CD4-positive, CD25-positive, alpha-beta regulatory T cell (primary cell): ENCODE measurements at regions not wholly inside any gene's neighbourhood (a gene's known extent, or its start where the extent isn't known, plus 50 kb on each side); places are given as distances from the start of the nearest gene placed in this dataset.
A peak's percentile ranks its signal among the peaks of the same experiment; 100 is the strongest.

Source experiments
- ATAC-seq, 2 donors: fragments of 150-1000 bp; cut with Tn5 transposase; one replicate each; pipeline ENCODE4 v1.10.0; 2021; ENCODE audit warnings: low read depth in 2 of 2, moderate number of reproducible peaks in 2 of 2, moderate library complexity in 1 of 2
- DNase-seq, 3 donors: peaks; one replicate each; pipeline versions ENCODE4 v3.0.0 to v3.0.0-alpha.2; 2012 to 2022; ENCODE audit warnings: mixed read lengths in 1 of 3
- H3K27ac ChIP-seq: one replicate; pipeline ENCODE4 v1.7.0; 2013; ENCODE audit warnings: mild to moderate bottlenecking, low read length; ENCODE audit not compliant: insufficient read depth, poor library complexity, severe bottlenecking
- H3K27me3 ChIP-seq: one replicate; pipeline ENCODE4 v1.7.0; 2013; ENCODE audit warnings: low read length; ENCODE audit not compliant: control insufficient read depth, insufficient read depth
- H3K36me3 ChIP-seq: one replicate; pipeline ENCODE4 v1.7.0; 2013; ENCODE audit warnings: mild to moderate bottlenecking, low read length, moderate library complexity; ENCODE audit not compliant: control insufficient read depth, insufficient read depth
- H3K4me1 ChIP-seq: 2 replicates; pipeline ENCODE4 v1.7.0; 2013; ENCODE audit warnings: mild to moderate bottlenecking, low read length; ENCODE audit not compliant: insufficient read depth, control insufficient read depth, poor library complexity, severe bottlenecking
- H3K4me3 ChIP-seq: one replicate; pipeline ENCODE4 v1.7.0; 2013; ENCODE audit warnings: low read depth, mild to moderate bottlenecking, low read length, moderate library complexity
- H3K9me3 ChIP-seq, 2 experiments: 1 replicate in 1 of 2; 2 replicates in 1 of 2; pipeline ENCODE4 v1.7.0; 2013; ENCODE audit warnings: low read length in 2 of 2, mild to moderate bottlenecking in 1 of 2, moderate library complexity in 1 of 2; ENCODE audit not compliant: control insufficient read depth in 2 of 2
- H3K27ac Mint-ChIP-seq, 3 donors: one replicate each; pipeline ENCODE4 v1.8.0; 2020 to 2022; ENCODE audit warnings: mild to moderate bottlenecking in 3 of 3, mixed read lengths in 3 of 3, moderate library complexity in 2 of 3
- H3K27me3 Mint-ChIP-seq: one replicate; pipeline ENCODE4 v1.8.0; 2022; ENCODE audit warnings: mild to moderate bottlenecking, mixed read lengths
- H3K36me3 Mint-ChIP-seq: one replicate; pipeline ENCODE4 v1.8.0; 2020; ENCODE audit warnings: mixed read lengths
- H3K4me1 Mint-ChIP-seq, 4 donors: one replicate each; pipeline ENCODE4 v1.8.0; 2020 to 2022; ENCODE audit warnings: mixed read lengths in 4 of 4, mild to moderate bottlenecking in 1 of 4
- H3K4me3 Mint-ChIP-seq, 4 donors: one replicate each; pipeline ENCODE4 v1.8.0; 2020 to 2022; ENCODE audit warnings: mild to moderate bottlenecking in 4 of 4, mixed read lengths in 4 of 4, moderate library complexity in 3 of 4
- H3K9me3 Mint-ChIP-seq, 7 donors: one replicate each; pipeline ENCODE4 v1.8.0; 2020 to 2022; ENCODE audit warnings: mixed read lengths in 7 of 7, mild to moderate bottlenecking in 3 of 7, moderate library complexity in 2 of 7

DNA sequence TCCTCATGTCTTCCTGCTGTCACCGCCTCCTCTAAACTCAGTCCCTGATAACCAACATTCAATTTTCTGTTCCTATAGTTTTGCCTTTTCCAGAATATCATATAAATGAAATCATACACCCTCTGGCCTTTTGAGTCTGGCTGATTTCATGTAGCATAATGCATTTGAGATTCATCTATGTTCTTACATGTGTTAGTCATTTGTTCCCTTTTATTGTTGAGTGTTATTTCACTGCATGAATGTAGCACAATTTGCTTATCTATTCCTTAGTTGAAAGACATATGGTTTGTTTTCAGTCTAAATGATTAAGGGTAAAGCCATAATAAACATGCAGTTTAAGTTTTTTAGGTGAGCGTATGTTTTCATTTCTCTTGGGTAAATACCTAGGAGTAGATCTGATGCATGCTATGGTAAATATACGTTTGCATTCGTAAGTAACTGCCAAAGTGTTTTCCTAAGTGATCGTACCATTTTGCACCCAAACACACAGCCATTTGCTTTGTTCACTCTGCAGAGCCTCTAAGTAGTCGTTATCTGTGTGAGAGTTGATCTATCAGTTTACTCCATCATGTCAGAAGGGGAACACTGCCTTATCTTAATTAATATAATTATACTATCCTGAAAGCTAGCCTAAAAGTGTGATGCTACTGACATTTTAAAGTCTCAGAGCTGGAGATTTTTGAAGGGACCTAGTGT, 460.8 kb downstream of the DMAC1 start:
- H3K4me1 Mint-ChIP-seq, result no peaks in the 10 kb centered on the region
- no peaks in the 10 kb centered on the region for H3K36me3 Mint-ChIP-seq
- Histone ChIP-seq H3K4me1 (no peaks in the 10 kb centered on the region), H3K27ac (no peak overlapping the region), H3K27me3 (no peaks in the 10 kb centered on the region), H3K4me3 (no peak overlapping the region), H3K9me3 (no peaks in the 10 kb centered on the region), H3K36me3 (no peaks in the 10 kb centered on the region)
- DNase-seq (no peak), ATAC-seq (no peak)
- H3K4me3 Mint-ChIP-seq, result no peak overlapping the region
- peaks cover 4% of the 10 kb centered on the region for H3K27me3 Mint-ChIP-seq
- H3K9me3 Mint-ChIP-seq, result peaks cover 0 to 3% (median 0%) of the 10 kb centered on the region in 7 donors
- H3K27ac Mint-ChIP-seq, result no peak overlapping the region

DNA sequence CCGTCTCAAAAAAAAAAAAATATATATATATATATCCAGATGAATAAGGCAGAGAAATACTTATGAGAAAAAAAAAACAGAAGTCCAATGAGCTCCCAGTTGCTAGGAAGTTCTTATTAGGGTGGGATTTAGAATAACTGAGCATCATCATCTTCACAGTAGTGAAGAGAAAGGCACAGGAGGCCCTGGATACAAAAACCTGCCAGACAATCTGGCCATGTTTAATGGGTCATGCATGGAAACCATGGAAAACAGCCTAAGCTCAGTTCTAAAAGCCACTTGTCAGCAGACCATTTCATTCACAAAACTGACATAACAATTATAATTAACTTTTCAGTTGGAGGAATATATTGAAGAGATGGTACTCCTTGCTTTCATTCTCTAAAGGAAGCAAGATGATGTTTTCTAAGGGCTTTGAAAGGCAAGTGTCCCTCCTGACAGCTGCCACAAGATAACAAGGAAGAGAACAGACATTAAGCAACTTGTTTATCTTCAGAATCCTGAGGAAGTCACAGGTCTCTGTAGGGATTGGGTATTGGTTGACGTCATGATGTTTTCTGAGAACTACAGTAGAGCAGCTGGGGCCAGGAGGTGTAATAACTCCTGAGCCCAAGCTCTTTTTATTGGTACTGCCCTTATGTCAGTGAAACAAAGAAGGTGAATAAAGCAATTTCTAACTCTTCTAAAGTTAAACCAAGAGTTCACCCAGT, 463.1 kb downstream of the DMAC1 start:
- Mint-ChIP-seq H3K4me1 (no peaks in the 10 kb centered on the region), H3K27ac (no peak overlapping the region), H3K4me3 (no peak overlapping the region), H3K27me3 (no peaks in the 10 kb centered on the region), H3K36me3 (no peaks in the 10 kb centered on the region), H3K9me3 (peaks cover 0 to 3% (median 0%) of the 10 kb centered on the region in 7 donors)
- Histone ChIP-seq H3K4me1 (no peaks in the 10 kb centered on the region), H3K27ac (no peak overlapping the region), H3K36me3 (no peaks in the 10 kb centered on the region), H3K4me3 (no peak overlapping the region), H3K27me3 (no peaks in the 10 kb centered on the region), H3K9me3 (no peaks in the 10 kb centered on the region)
- ATAC-seq (no peak), DNase-seq (no peak)

DNA sequence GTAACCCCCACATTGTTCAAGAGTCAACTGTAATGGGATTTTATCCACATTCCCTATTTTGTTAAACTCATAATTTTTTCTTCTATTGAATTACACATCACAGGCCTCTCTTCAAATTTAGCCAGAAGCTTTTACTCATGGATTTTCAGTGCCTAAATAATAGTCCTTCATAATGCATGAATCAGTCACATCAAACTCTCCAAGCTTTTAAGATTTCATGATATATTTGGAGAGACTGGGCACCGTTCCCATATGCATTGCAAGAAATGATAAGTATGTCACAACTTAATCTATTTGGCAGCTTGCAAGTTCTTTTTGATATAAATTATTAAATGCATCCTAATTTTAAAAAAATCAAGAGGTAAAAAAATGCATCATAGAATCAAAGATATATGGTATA, 465.9 kb downstream of the DMAC1 start:
- Mint-ChIP-seq H3K9me3 (peaks cover 0 to 4% (median 0%) of the 10 kb centered on the region in 7 donors), H3K4me1 (no peaks in the 10 kb centered on the region), H3K27ac (no peak overlapping the region), H3K4me3 (no peak overlapping the region), H3K27me3 (no peaks in the 10 kb centered on the region), H3K36me3 (no peaks in the 10 kb centered on the region)
- Histone ChIP-seq H3K27me3 (no peaks in the 10 kb centered on the region), H3K4me1 (no peaks in the 10 kb centered on the region), H3K4me3 (no peak overlapping the region), H3K27ac (no peak overlapping the region), H3K9me3 (no peaks in the 10 kb centered on the region), H3K36me3 (no peaks in the 10 kb centered on the region)
- DNase-seq (no peak), ATAC-seq (no peak)

DNA sequence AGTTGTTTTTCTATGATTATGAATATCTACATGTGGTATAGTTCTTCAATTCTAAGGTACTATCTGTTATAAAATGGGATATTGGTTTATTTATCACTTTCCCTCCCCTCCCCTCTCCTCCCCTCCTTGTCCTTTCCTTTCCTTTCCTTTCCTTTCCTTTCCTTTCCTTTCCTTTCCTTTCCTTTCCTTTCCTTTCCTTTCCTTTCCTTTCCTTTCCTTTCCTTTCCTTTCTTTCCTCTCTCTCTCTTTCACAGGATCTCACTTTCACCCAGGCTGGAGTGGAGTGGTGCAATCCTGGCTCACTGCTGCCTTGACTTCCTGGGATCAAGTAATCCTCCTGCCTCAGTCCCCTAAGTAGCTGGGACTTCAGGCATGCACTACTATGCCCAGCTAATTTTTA, 466.8 kb downstream of the DMAC1 start:
- Mint-ChIP-seq H3K9me3 (peaks cover 0 to 2% (median 0%) of the 10 kb centered on the region in 7 donors), H3K27me3 (no peaks in the 10 kb centered on the region), H3K36me3 (no peaks in the 10 kb centered on the region), H3K27ac (no peak overlapping the region), H3K4me1 (no peaks in the 10 kb centered on the region), H3K4me3 (peak overlapping the region in 1 of 4 donors; percentile 43)
- no peak overlapping the region for H3K4me3 ChIP-seq
- H3K27ac ChIP-seq, result no peak overlapping the region
- ATAC-seq, result no peak
- H3K9me3 ChIP-seq, result no peaks in the 10 kb centered on the region
- no peaks in the 10 kb centered on the region for H3K36me3 ChIP-seq
- no peak for DNase-seq
- H3K27me3 ChIP-seq, result no peaks in the 10 kb centered on the region
- no peaks in the 10 kb centered on the region for H3K4me1 ChIP-seq

DNA sequence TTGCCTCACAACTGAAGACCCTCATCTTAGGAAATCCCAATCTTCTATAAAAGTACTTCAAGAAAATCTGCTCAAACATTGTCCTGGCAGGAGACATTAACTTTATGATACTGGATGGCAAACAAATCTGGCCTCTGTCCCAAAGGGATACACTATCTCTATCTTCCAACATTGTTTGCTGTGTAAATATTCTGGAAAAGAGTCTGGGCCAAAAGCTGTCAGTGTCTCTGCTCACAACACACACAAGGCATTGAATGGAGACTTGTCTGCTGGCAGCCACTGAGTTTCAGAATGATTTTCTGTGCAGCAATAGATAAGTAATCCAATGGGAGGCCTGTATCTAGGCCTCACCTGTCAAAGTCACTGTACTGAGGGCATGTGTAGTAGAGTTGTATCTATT, 471.1 kb downstream of the DMAC1 start:
- Histone ChIP-seq H3K27ac (no peak overlapping the region), H3K36me3 (no peaks in the 10 kb centered on the region), H3K27me3 (no peaks in the 10 kb centered on the region), H3K9me3 (no peaks in the 10 kb centered on the region), H3K4me1 (no peaks in the 10 kb centered on the region), H3K4me3 (no peak overlapping the region)
- ATAC-seq, result no peak
- no peak for DNase-seq
- no peak overlapping the region for H3K27ac Mint-ChIP-seq
- peaks cover 0 to 2% (median 0%) of the 10 kb centered on the region in 7 donors for H3K9me3 Mint-ChIP-seq
- H3K4me3 Mint-ChIP-seq, result no peak overlapping the region
- no peaks in the 10 kb centered on the region for H3K36me3 Mint-ChIP-seq
- H3K4me1 Mint-ChIP-seq, result no peaks in the 10 kb centered on the region
- no peaks in the 10 kb centered on the region for H3K27me3 Mint-ChIP-seq

DNA sequence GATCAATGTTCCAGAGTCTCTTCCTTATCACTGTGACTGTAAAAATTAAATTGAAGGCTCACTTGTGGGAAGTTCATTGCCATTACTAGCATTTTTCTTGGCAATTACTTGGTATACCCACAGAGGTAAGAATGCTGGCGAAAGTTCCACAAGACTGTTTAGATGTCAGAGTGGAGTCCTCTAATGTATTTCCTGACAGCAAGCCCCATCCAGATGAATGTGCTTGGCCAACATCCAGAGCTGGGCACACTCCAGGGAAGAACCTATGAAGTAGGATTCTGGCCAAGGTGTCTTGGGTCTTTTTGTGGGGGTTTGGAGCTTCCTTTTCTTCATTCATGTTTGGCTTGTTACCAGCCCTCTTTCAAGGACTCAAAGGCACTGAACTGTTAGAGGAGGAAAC, 473.6 kb downstream of the DMAC1 start:
- Histone ChIP-seq H3K27ac (no peak overlapping the region), H3K4me3 (no peak overlapping the region), H3K27me3 (no peaks in the 10 kb centered on the region), H3K4me1 (no peaks in the 10 kb centered on the region), H3K9me3 (no peaks in the 10 kb centered on the region), H3K36me3 (no peaks in the 10 kb centered on the region)
- H3K4me3 Mint-ChIP-seq, result no peak overlapping the region
- H3K4me1 Mint-ChIP-seq, result no peaks in the 10 kb centered on the region
- no peak for ATAC-seq
- H3K36me3 Mint-ChIP-seq, result no peaks in the 10 kb centered on the region
- no peaks in the 10 kb centered on the region for H3K9me3 Mint-ChIP-seq
- no peak for DNase-seq
- H3K27me3 Mint-ChIP-seq, result no peaks in the 10 kb centered on the region
- H3K27ac Mint-ChIP-seq, result no peak overlapping the region

DNA sequence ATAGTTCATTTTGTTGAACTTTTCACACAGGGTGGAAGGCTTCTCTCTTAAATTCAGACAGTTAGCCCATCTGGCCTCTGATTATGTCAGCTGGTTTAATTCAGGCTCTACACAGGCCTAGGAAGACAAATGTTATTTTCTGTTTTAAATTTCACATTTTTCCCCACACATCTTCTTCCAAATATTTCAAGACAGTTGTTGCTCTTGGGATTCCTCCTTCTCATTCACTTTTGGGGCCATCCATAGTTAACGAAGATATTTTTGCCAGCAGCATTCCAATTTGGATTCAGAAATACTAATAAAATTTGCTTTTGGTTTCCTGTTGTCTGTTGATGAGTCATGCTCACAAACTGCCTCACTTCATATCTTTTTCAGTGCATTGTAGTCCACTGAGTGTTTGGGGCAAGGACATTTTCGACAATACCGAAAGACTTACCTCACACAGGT, 475.4 kb downstream of the DMAC1 start:
- Mint-ChIP-seq H3K27ac (no peak overlapping the region), H3K9me3 (no peaks in the 10 kb centered on the region), H3K36me3 (no peaks in the 10 kb centered on the region), H3K4me3 (no peak overlapping the region), H3K4me1 (no peaks in the 10 kb centered on the region), H3K27me3 (peaks cover 2% of the 10 kb centered on the region)
- Histone ChIP-seq H3K27ac (no peak overlapping the region), H3K27me3 (no peaks in the 10 kb centered on the region), H3K4me1 (no peaks in the 10 kb centered on the region), H3K9me3 (no peaks in the 10 kb centered on the region), H3K36me3 (no peaks in the 10 kb centered on the region), H3K4me3 (no peak overlapping the region)
- no peak for DNase-seq
- ATAC-seq, result no peak

DNA sequence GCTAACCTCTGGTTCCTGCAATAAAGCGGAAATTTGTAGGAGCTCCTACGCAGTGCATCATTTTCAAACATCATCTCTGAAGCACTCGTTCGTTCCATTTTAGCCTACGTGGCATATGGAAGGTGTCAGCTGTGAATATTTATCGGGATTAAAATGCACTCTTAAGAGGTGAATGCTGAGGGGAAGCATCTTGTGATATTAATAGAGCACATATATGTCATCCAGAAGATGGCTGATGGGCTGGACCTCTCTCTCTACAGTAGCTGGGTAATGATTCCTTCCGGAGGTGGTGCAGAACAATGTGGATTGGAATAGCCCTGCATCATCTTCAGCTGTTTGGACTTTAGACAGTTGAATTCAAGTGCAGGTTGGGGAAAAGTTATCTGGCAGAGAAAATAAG, 478.7 kb downstream of the DMAC1 start:
- Mint-ChIP-seq H3K4me3 (no peak overlapping the region), H3K27ac (no peak overlapping the region), H3K9me3 (peaks cover 0 to 4% (median 0%) of the 10 kb centered on the region in 7 donors), H3K4me1 (no peaks in the 10 kb centered on the region), H3K36me3 (no peaks in the 10 kb centered on the region), H3K27me3 (peaks cover 8% of the 10 kb centered on the region)
- ATAC-seq (no peak), DNase-seq (no peak)
- Histone ChIP-seq H3K9me3 (no peaks in the 10 kb centered on the region), H3K4me1 (no peaks in the 10 kb centered on the region), H3K4me3 (no peak overlapping the region), H3K27ac (no peak overlapping the region), H3K36me3 (no peaks in the 10 kb centered on the region), H3K27me3 (no peaks in the 10 kb centered on the region)
